Activated T-helper 1 cell treated with anti-CD3 and anti-CD28 coated beads, Interleukin-12 subunit alpha, Interleukin-12 subunit beta, Interleukin-2, Interleukin-4 antibody, amounts not matched to agents 30 ng/mL and 10 ng/mL and 1 ng/mL, durations not matched to agents 14 hours and 24 hours and 36 hours (primary cell): ENCODE measurements at regions not wholly inside any gene's neighbourhood (a gene's known extent, or its start where the extent isn't known, plus 50 kb on each side); places are given as distances from the start of the nearest gene placed in this dataset.

Experiments
- DNase-seq: peaks from one replicate; pipeline ENCODE4 v3.0.0; 2021; ENCODE audit warnings: low spot score
- H3K27ac Mint-ChIP-seq: one replicate; pipeline ENCODE4 v1.8.0; 2021; ENCODE audit warnings: mild to moderate bottlenecking, mixed read lengths
- H3K27me3 Mint-ChIP-seq: one replicate; pipeline ENCODE4 v1.8.0; 2022; ENCODE audit warnings: mild to moderate bottlenecking, moderate library complexity, mixed read lengths; ENCODE audit not compliant: insufficient read depth
- H3K36me3 Mint-ChIP-seq: one replicate; pipeline ENCODE4 v1.8.0; 2021; ENCODE audit warnings: low read depth, mixed read lengths
- H3K4me1 Mint-ChIP-seq: one replicate; pipeline ENCODE4 v1.8.0; 2021; ENCODE audit warnings: low read depth, mixed read lengths
- H3K4me3 Mint-ChIP-seq: one replicate; pipeline ENCODE4 v1.8.0; 2021; ENCODE audit warnings: mild to moderate bottlenecking, moderate library complexity, mixed read lengths
- H3K9me3 Mint-ChIP-seq: one replicate; pipeline ENCODE4 v1.8.0; 2021; ENCODE audit warnings: mixed read lengths
- intact Hi-C: fragments of 100-400 bp; cut with micrococcal nuclease; formaldehyde crosslinking; loops from one replicate; pipeline ENCODE4 v1.15.1; 2024

- intact Hi-C loops, result no loop called here
- Mint-ChIP-seq H3K9me3 (no peaks in the 10 kb centered on the region), H3K27me3 (peaks cover 21% of the 10 kb centered on the region), H3K4me3 (no peak overlapping the region), H3K27ac (no peak overlapping the region), H3K4me1 (peaks cover 6% of the 10 kb centered on the region), H3K36me3 (no peaks in the 10 kb centered on the region)
- no peak for DNase-seq
Measured at GRCh38 chr7:1366801-1367405, 92.4 kb downstream of the MICALL2 start.

DNA sequence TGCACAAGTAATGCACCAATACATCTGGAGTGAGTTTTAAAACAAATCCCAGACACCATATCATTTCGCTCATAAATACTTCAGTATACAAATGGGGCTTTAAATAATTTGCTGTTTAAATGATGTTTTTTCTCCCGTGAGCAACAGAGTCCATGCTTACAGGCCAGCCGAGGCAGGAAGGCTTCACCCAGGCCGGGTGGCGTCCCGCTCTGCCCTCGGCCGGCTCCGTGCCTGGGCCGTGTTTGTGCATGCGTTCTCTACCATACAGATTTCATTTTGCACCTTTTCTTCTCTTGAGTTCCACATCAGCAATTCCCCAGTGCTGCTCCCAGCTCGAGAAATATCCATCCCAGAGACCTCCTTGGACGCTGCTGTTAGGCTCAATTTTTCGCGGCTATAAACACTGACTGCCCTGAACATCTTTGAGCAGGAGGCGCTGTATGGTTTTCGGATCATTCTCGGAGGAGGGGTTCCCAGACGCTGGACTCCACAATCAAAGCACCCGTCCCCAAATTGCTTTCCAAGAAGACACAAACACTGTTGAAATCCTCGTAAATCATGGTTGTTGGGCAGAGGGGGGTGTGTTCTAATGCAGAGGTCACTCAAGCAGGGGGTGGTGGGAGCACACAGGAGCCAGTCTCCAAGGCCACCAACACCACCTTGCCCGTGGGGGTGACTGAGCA is 91.6 kb downstream of the MICALL2 start:
- intact Hi-C loops, result no loop called here
- Mint-ChIP-seq H3K4me3 (no peak overlapping the region), H3K27ac (no peak overlapping the region), H3K9me3 (no peaks in the 10 kb centered on the region), H3K36me3 (no peaks in the 10 kb centered on the region), H3K4me1 (peaks cover 6% of the 10 kb centered on the region), H3K27me3 (peaks cover 21% of the 10 kb centered on the region)
- no peak for DNase-seq

- Mint-ChIP-seq H3K9me3 (no peaks in the 10 kb centered on the region), H3K36me3 (no peaks in the 10 kb centered on the region), H3K27me3 (peaks cover 23% of the 10 kb centered on the region), H3K4me3 (no peak overlapping the region), H3K4me1 (peaks cover 6% of the 10 kb centered on the region), H3K27ac (no peak overlapping the region)
- DNase-seq, result no peak
- intact Hi-C loops, result no loop called here
Measured at GRCh38 chr7:1368184-1368681, 91.0 kb downstream of the MICALL2 start.

GRCh38 chr7:1368682-1369571 is 90.3 kb downstream of the MICALL2 start:
- H3K4me3 Mint-ChIP-seq, result no peak overlapping the region
- intact Hi-C loops, result loop anchor here (1.0 kb wide), 2 partner anchors 44 to 90 kb away; partner anchors contain the start of gene MICALL2

GRCh38 chr7:1369916-1370657 is 89.2 kb downstream of the MICALL2 start:
- no peaks in the 10 kb centered on the region for H3K36me3 Mint-ChIP-seq
- no peak overlapping the region for H3K4me3 Mint-ChIP-seq
- intact Hi-C loops, result loop anchor here (1.0 kb wide), 2 partner anchors 43 to 89 kb away; partner anchors contain the start of gene MICALL2

More at GRCh38 chr7:1368682-1369571, 90.3 kb downstream of the MICALL2 start:
- peaks cover 23% of the 10 kb centered on the region for H3K27me3 Mint-ChIP-seq
- H3K4me1 Mint-ChIP-seq, result peaks cover 6% of the 10 kb centered on the region
- H3K9me3 Mint-ChIP-seq, result no peaks in the 10 kb centered on the region
- no peak overlapping the region for H3K27ac Mint-ChIP-seq
- no peaks in the 10 kb centered on the region for H3K36me3 Mint-ChIP-seq
- DNase-seq, result no peak

GRCh38 chr7:1370738-1371137 is 88.5 kb downstream of the MICALL2 start:
- peaks cover 6% of the 10 kb centered on the region for H3K4me1 Mint-ChIP-seq
- H3K36me3 Mint-ChIP-seq, result no peaks in the 10 kb centered on the region
- intact Hi-C loops, result no loop called here
- peaks cover 23% of the 10 kb centered on the region for H3K27me3 Mint-ChIP-seq
- H3K4me3 Mint-ChIP-seq, result no peak overlapping the region
- H3K27ac Mint-ChIP-seq, result no peak overlapping the region
- DNase-seq, result no peak
- no peaks in the 10 kb centered on the region for H3K9me3 Mint-ChIP-seq

More at GRCh38 chr7:1369916-1370657, 89.2 kb downstream of the MICALL2 start:
- DNase-seq, result no peak
- no peaks in the 10 kb centered on the region for H3K9me3 Mint-ChIP-seq
- H3K4me1 Mint-ChIP-seq, result peaks cover 6% of the 10 kb centered on the region
- H3K27me3 Mint-ChIP-seq, result peaks cover 23% of the 10 kb centered on the region
- no peak overlapping the region for H3K27ac Mint-ChIP-seq

DNA sequence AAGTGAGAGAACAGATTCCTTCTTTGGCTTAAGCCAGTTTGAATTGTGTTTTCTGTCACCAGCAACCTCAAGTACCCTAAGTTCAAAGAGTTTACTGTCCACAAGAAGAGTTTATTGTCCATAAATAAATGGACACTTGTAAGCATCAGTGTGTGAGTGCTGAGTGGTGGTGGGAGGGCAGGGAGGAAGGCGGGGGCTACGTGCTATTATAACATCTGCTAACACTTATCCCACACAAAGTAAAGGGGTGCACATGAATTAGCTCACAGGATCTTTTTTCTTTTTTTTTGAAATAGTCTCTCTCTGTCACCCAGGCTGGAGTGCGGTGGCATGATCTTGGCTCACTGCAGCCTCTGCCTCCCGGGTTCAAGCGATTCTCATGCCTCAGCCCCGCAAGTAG is 87.2 kb downstream of the MICALL2 start:
- Mint-ChIP-seq H3K9me3 (no peaks in the 10 kb centered on the region), H3K4me1 (peaks cover 6% of the 10 kb centered on the region), H3K4me3 (no peak overlapping the region), H3K27ac (no peak overlapping the region), H3K36me3 (no peaks in the 10 kb centered on the region), H3K27me3 (peaks cover 21% of the 10 kb centered on the region)
- intact Hi-C loops, result no loop called here
- DNase-seq, result no peak

DNA sequence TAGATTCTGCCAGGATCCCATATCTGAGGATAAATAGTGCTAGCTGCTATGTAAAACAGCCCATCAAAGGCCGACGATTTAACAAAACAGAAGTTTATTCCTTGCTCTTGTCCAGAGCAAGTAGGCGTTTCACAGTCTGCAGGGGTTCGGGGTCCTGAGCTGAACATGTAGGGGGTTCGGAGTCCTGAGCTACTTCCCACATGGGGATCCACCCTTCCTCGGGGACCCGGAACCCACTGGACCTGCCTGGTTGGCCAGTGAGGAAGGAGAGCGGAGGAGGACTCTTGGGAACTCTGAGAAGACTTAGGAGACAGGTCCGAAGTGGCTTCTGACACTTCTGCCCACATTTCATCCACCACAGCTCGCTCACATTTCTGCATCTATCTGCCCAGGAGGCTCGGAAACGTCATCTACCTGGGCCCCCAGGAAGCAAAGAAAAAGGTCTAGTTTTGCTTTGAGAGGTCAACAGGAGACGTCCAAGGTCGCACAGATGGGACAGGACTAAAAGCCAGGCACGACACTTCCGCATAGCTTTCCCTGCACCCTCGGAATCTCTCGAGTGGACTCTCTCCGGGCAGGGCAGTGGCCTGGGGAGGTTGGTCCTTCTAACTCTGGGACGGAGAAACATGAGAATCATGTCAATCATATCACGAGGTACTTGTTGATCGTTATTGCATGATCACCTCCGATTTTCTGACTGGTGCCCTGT is 86.4 kb downstream of the MICALL2 start:
- Mint-ChIP-seq H3K36me3 (no peaks in the 10 kb centered on the region), H3K27ac (no peak overlapping the region), H3K9me3 (no peaks in the 10 kb centered on the region), H3K27me3 (peaks cover 14% of the 10 kb centered on the region), H3K4me3 (no peak overlapping the region), H3K4me1 (peaks cover under 1% of the 10 kb centered on the region)
- intact Hi-C loops, result no loop called here
- DNase-seq, result no peak

- Mint-ChIP-seq H3K9me3 (no peaks in the 10 kb centered on the region), H3K27me3 (peaks cover 3% of the 10 kb centered on the region), H3K4me1 (no peaks in the 10 kb centered on the region), H3K36me3 (no peaks in the 10 kb centered on the region), H3K27ac (no peak overlapping the region), H3K4me3 (no peak overlapping the region)
- no peak for DNase-seq
- intact Hi-C loops, result no loop called here
Measured at GRCh38 chr7:1377111-1377909, 82.0 kb downstream of the MICALL2 start.

GRCh38 chr7:1378610-1379601 is 80.4 kb downstream of the MICALL2 start:
- intact Hi-C loops, result no loop called here
- Mint-ChIP-seq H3K4me1 (no peaks in the 10 kb centered on the region), H3K9me3 (no peaks in the 10 kb centered on the region)

More at GRCh38 chr7:1378610-1379601, 80.4 kb downstream of the MICALL2 start:
- no peak for DNase-seq
- Mint-ChIP-seq H3K4me3 (no peak overlapping the region), H3K27ac (no peak overlapping the region), H3K36me3 (no peaks in the 10 kb centered on the region), H3K27me3 (peaks cover 1% of the 10 kb centered on the region)
